A673 (cell line): ENCODE measurements at regions not wholly inside any gene's neighbourhood (a gene's known extent, or its start where the extent isn't known, plus 50 kb on each side); places are given as distances from the start of the nearest gene placed in this dataset.

Experiments used
- CTCF ChIP-seq: fragments of 300-800, 200-600 bp; sonication (generic); conservative IDR thresholded peaks from 2 replicates; pipeline ENCODE4 v1.5.1; 2017; ENCODE audit warnings: low read depth, mild to moderate bottlenecking, antibody characterized with exemption, low read length, moderate library complexity, mixed read lengths
- EZH2 ChIP-seq: fragments of 200-600 bp; sonication (generic); IDR thresholded peaks from 2 replicates; pipeline ENCODE4 v1.6.1; 2017; ENCODE audit warnings: borderline replicate concordance, low read depth, mild to moderate bottlenecking, mixed read lengths, antibody characterized with exemption, low read length; ENCODE audit not compliant: poor library complexity, severe bottlenecking

- TF ChIP-seq CTCF: no peak
- no peak for TF ChIP-seq EZH2
These were observed 656.8 kb downstream of the IQCM start for GRCh38 chr4:149158817-149159216.
